Right lobe of liver (tissue), 4 donors: ENCODE measurements at regions not wholly inside any gene's neighbourhood (a gene's known extent, or its start where the extent isn't known, plus 50 kb on each side); places are given as distances from the start of the nearest gene placed in this dataset.

ENCODE experiments used
- POLR2A ChIP-seq: fragments of 450-650 bp; IDR thresholded peaks from one replicate; pipeline ENCODE4 v1.6.1; 2017; ENCODE audit warnings: antibody characterized with exemption, mild to moderate bottlenecking
- TF ChIP-seq, protein P1 (sequence below), 4 donors: fragments of 200-600 bp in 3 of 4; fragments of 450-650 bp in 1 of 4; IDR thresholded peaks; one replicate each; pipeline versions ENCODE4 v1.5.1 to v1.8.0; 2016 to 2022; ENCODE audit warnings: antibody characterized with exemption in 4 of 4, mild to moderate bottlenecking in 2 of 4
- donor health status: DM: no; HTN: no; CAD: no.
- donor health status: DM: no; HTN: no; CAD: no.
- donor health status: DM: no; HTN: yes; CAD: no.

DNA sequence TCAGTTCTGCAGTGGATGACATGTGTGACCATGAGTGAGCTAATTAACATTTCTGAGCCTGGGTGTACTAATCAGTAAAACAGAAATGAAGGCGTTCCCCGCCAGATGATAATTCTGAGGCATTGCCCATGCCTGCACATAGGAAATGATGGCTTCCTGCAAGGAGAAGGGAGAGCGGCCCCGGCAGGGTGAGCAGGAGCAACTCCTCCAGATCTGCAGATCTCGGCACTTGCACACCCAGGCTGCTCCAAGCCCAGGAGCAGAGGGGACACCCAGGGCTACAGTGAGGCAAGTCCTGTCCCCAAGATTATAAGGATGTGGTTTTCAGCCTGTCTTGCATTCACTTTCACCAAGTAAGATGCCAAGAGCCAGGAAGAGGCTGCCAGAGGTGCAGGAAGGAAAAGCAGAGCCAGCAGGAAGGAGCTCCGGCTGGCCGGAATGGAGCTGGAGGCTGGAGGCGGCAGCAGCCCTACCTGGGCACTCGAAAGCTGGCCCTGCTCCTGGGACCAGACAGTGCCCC lies 177.5 kb upstream of the CST7 start:
- no peak for TF ChIP-seq POLR2A
- TF ChIP-seq, protein P1, sequence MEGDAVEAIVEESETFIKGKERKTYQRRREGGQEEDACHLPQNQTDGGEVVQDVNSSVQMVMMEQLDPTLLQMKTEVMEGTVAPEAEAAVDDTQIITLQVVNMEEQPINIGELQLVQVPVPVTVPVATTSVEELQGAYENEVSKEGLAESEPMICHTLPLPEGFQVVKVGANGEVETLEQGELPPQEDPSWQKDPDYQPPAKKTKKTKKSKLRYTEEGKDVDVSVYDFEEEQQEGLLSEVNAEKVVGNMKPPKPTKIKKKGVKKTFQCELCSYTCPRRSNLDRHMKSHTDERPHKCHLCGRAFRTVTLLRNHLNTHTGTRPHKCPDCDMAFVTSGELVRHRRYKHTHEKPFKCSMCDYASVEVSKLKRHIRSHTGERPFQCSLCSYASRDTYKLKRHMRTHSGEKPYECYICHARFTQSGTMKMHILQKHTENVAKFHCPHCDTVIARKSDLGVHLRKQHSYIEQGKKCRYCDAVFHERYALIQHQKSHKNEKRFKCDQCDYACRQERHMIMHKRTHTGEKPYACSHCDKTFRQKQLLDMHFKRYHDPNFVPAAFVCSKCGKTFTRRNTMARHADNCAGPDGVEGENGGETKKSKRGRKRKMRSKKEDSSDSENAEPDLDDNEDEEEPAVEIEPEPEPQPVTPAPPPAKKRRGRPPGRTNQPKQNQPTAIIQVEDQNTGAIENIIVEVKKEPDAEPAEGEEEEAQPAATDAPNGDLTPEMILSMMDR (IDR thresholded peaks at IDR 0.05): no peak
